ENCODE measurements at regions not wholly inside any gene's neighbourhood (a gene's known extent, or its start where the extent isn't known, plus 50 kb on each side); places are given as distances from the start of the nearest gene placed in this dataset.

DNA sequence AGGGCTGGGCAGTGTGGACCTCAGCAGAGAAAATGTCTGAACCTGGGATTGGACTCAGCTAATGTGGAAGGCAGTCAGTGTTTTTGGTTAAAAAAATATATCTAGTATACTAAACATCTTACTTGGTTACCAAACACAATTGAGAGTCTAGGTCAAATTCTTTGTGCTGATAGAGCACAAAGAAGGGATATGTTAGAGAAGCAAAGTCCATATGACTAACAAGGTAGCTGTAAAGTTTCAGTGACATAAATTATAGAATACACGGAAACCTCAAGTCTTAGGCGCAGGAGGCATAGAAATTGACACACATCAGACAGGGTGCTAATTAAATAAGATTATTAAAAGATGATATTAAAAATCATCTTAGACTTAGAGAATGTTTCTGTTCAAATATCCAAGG is 718.3 kb downstream of the TLR4 start:
- no peak overlapping the region for H3K27ac ChIP-seq (replicated peaks)
- TF ChIP-seq POLR2AphosphoS5 (IDR thresholded peaks at IDR 0.05; ENCODE audit: low read depth) = no peak
- TF ChIP-seq SPI1 (IDR thresholded peaks at IDR 0.05; ENCODE audit: borderline replicate concordance, low read depth) = no peak
- TF ChIP-seq, protein P1, sequence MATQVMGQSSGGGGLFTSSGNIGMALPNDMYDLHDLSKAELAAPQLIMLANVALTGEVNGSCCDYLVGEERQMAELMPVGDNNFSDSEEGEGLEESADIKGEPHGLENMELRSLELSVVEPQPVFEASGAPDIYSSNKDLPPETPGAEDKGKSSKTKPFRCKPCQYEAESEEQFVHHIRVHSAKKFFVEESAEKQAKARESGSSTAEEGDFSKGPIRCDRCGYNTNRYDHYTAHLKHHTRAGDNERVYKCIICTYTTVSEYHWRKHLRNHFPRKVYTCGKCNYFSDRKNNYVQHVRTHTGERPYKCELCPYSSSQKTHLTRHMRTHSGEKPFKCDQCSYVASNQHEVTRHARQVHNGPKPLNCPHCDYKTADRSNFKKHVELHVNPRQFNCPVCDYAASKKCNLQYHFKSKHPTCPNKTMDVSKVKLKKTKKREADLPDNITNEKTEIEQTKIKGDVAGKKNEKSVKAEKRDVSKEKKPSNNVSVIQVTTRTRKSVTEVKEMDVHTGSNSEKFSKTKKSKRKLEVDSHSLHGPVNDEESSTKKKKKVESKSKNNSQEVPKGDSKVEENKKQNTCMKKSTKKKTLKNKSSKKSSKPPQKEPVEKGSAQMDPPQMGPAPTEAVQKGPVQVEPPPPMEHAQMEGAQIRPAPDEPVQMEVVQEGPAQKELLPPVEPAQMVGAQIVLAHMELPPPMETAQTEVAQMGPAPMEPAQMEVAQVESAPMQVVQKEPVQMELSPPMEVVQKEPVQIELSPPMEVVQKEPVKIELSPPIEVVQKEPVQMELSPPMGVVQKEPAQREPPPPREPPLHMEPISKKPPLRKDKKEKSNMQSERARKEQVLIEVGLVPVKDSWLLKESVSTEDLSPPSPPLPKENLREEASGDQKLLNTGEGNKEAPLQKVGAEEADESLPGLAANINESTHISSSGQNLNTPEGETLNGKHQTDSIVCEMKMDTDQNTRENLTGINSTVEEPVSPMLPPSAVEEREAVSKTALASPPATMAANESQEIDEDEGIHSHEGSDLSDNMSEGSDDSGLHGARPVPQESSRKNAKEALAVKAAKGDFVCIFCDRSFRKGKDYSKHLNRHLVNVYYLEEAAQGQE (IDR thresholded peaks at IDR 0.05; ENCODE audit: insufficient replicate concordance, low read depth) = no peak
- no peak for TF ChIP-seq GABPA (IDR thresholded peaks at IDR 0.05; ENCODE audit: low read depth)
- TF ChIP-seq CTCF (IDR thresholded peaks at IDR 0.05; ENCODE audit: insufficient read depth, low read length) = no peak
- no peak for DNase-seq (ENCODE audit: low read depth in 1 of 2, low spot score in 1 of 2)
- no peaks in the 10 kb centered on the region for H3K27me3 ChIP-seq (ENCODE audit: insufficient read depth, poor library complexity, severe bottlenecking)
- H3K4me3 ChIP-seq (replicated peaks; ENCODE audit: insufficient read depth, low read length) = no peak overlapping the region

GRCh38 chr9:118423021-118423420 is 718.8 kb downstream of the TLR4 start:
- H3K27ac ChIP-seq (replicated peaks) = no peak overlapping the region
- H3K27me3 ChIP-seq (ENCODE audit: insufficient read depth, poor library complexity, severe bottlenecking) = no peaks in the 10 kb centered on the region
- no peak overlapping the region for H3K4me3 ChIP-seq (replicated peaks; ENCODE audit: insufficient read depth, low read length)
- TF ChIP-seq, protein P1 (IDR thresholded peaks at IDR 0.05; ENCODE audit: insufficient replicate concordance, low read depth) = no peak
- no peak for TF ChIP-seq SPI1 (IDR thresholded peaks at IDR 0.05; ENCODE audit: borderline replicate concordance, low read depth)
- no peak for TF ChIP-seq GABPA (IDR thresholded peaks at IDR 0.05; ENCODE audit: low read depth)
- no peak for TF ChIP-seq POLR2AphosphoS5 (IDR thresholded peaks at IDR 0.05; ENCODE audit: low read depth)
- TF ChIP-seq CTCF (IDR thresholded peaks at IDR 0.05; ENCODE audit: insufficient read depth, low read length) = no peak
- no peak for DNase-seq (ENCODE audit: low read depth in 1 of 2, low spot score in 1 of 2)

DNA sequence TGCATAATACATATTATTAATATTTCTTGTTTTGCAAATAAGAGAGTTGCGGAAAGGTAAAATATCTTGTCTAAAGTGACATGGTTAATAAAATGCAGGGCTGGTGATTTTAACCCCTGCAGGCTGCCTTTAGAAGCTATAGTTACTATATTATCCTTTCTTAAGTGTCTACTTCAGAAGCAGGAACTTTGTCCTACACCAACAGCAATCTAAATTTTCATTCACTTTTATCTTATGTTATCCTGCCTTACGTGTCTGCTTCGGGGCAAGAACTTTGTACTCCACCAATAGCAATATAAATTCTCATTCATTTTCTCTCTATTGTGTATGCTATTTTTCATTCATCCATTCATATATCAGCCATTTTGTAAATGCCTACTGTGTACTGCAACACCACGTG is 719.5 kb downstream of the TLR4 start:
- H3K27ac ChIP-seq (replicated peaks) = no peak overlapping the region
- H3K27me3 ChIP-seq (ENCODE audit: insufficient read depth, poor library complexity, severe bottlenecking) = no peaks in the 10 kb centered on the region
- TF ChIP-seq, protein P1 (IDR thresholded peaks at IDR 0.05; ENCODE audit: insufficient replicate concordance, low read depth) = no peak
- no peak for TF ChIP-seq CTCF (IDR thresholded peaks at IDR 0.05; ENCODE audit: insufficient read depth, low read length)
- no peak for TF ChIP-seq SPI1 (IDR thresholded peaks at IDR 0.05; ENCODE audit: borderline replicate concordance, low read depth)
- no peak for DNase-seq (ENCODE audit: low read depth in 1 of 2, low spot score in 1 of 2)
- H3K4me3 ChIP-seq (replicated peaks; ENCODE audit: insufficient read depth, low read length) = no peak overlapping the region

Measured in HL-60 (cell line).